GM23248 (cell line): ENCODE measurements at regions not wholly inside any gene's neighbourhood (a gene's known extent, or its start where the extent isn't known, plus 50 kb on each side); places are given as distances from the start of the nearest gene placed in this dataset.
A peak's percentile ranks its signal among the peaks of the same experiment; 100 is the strongest.

Experiments used
- DNase-seq: peaks from one replicate; pipeline ENCODE4 v3.0.0-alpha.2; 2015
- H2AFZ ChIP-seq: fragments of 200-600 bp; sonication (generic); 2 replicates; pipeline ENCODE4 v1.6.1; 2016; ENCODE audit warnings: antibody characterized with exemption
- H3F3A ChIP-seq: fragments of 200-600 bp; sonication (generic); 2 replicates; pipeline ENCODE4 v1.6.1; 2016; ENCODE audit warnings: mild to moderate bottlenecking, antibody characterized with exemption, mixed run types; ENCODE audit not compliant: insufficient read depth
- H3K27ac ChIP-seq: fragments of 200-600 bp; sonication (generic); 2 replicates; pipeline ENCODE4 v1.5.1; 2016; ENCODE audit warnings: mild to moderate bottlenecking
- H3K27me3 ChIP-seq: fragments of 200-600 bp; sonication (generic); replicated peaks from 2 replicates; pipeline ENCODE4 v1.6.1; 2016; ENCODE audit warnings: mild to moderate bottlenecking; ENCODE audit not compliant: insufficient read depth
- H3K36me3 ChIP-seq: fragments of 200-600 bp; sonication (generic); 2 replicates; pipeline ENCODE4 v1.6.1; 2016; ENCODE audit warnings: low read depth, mild to moderate bottlenecking
- H3K4me1 ChIP-seq: fragments of 200-600 bp; sonication (generic); 2 replicates; pipeline ENCODE4 v1.6.1; 2016; ENCODE audit warnings: mild to moderate bottlenecking; ENCODE audit not compliant: insufficient read depth
- H3K4me2 ChIP-seq: fragments of 200-600 bp; sonication (generic); one replicate; pipeline ENCODE4 v1.6.1; 2016; ENCODE audit warnings: mild to moderate bottlenecking; ENCODE audit not compliant: unreplicated experiment
- H3K4me3 ChIP-seq: fragments of 200-600 bp; sonication (generic); 2 replicates; pipeline ENCODE4 v1.5.1; 2016; ENCODE audit warnings: mild to moderate bottlenecking
- H3K79me2 ChIP-seq: fragments of 200-600 bp; sonication (generic); 2 replicates; pipeline ENCODE4 v1.6.1; 2016; ENCODE audit warnings: mild to moderate bottlenecking; ENCODE audit not compliant: insufficient read depth
- H3K9ac ChIP-seq: fragments of 200-600 bp; sonication (generic); 2 replicates; pipeline ENCODE4 v1.6.1; 2016; ENCODE audit warnings: mild to moderate bottlenecking
- H3K9me2 ChIP-seq: fragments of 200-600 bp; sonication (generic); 2 replicates; pipeline ENCODE4 v1.6.1; 2016; ENCODE audit warnings: mixed run types, mild to moderate bottlenecking, moderate library complexity; ENCODE audit not compliant: insufficient read depth
- H3K9me3 ChIP-seq: fragments of 200-600 bp; sonication (generic); one replicate; pipeline ENCODE4 v1.6.1; 2017; ENCODE audit warnings: low read depth
- H4K20me1 ChIP-seq: fragments of 200-600 bp; sonication (generic); 2 replicates; pipeline ENCODE4 v1.6.0; 2016; ENCODE audit not compliant: insufficient read depth
- EZH2 ChIP-seq: fragments of 200-600 bp; sonication (generic); IDR thresholded peaks from 2 replicates; pipeline ENCODE4 v1.6.1; 2018; ENCODE audit warnings: antibody characterized with exemption, mild to moderate bottlenecking; ENCODE audit not compliant: insufficient read depth, poor library complexity, severe bottlenecking
- EZH2phosphoT487 ChIP-seq: fragments of 200-600 bp; sonication (generic); IDR thresholded peaks from 2 replicates; pipeline ENCODE4 v1.6.1; 2018; ENCODE audit warnings: antibody characterized with exemption, moderate library complexity, mild to moderate bottlenecking, low read depth; ENCODE audit not compliant: insufficient read depth
- WGBS, 2 experiments: methylation state at CpG; one replicate each; pipeline ENCODE4 v1.1.6; 2015 to 2017; ENCODE audit warnings: low lambda C conversion rate in 2 of 2, low coverage in 1 of 2; ENCODE audit errors: missing lambda C conversion rate in 2 of 2; 5-methylcytosine and 5-hydroxymethylcytosine counted together
- in situ Hi-C: fragments of 300-500 bp; cut with MboI; formaldehyde crosslinking; loops from 2 replicates; pipeline ENCODE4 v1.15.0; 2020

DNA sequence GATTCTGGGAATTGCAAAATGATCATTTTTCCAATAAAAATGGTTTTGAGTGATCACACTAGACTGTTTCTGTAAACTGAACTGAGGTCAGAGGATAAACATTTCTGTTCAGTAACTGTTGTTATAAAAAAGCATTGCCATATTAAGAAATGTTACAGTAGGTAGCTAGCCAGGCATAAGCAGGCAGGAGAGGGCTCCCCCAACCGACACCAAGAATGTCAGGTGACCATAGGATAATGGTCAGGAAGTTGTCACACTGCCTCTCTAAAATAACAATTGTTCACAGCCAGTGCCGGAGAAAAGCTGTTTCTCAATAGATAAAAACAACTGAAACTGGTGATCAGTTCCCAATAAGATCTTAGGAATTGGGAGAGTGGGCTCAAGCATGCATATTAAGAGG, 306.2 kb upstream of the SLIT2 start:
- in situ Hi-C loops, result no loop called here
- Histone ChIP-seq H3K36me3 (no peaks in the 10 kb centered on the region), H3K9me3 (no peaks in the 10 kb centered on the region), H3K4me3 (peak overlapping the region; percentile 6; the same call in 1 of the 2 replicates), H4K20me1 (no peaks in the 10 kb centered on the region), H3K4me2 (peak overlapping the region; percentile 68), H3K9me2 (no peaks in the 10 kb centered on the region), H3F3A (peaks cover 28% of the 10 kb centered on the region), H3K27ac (peak overlapping the region; percentile 58), H2AFZ (no peak overlapping the region), H3K9ac (no peak overlapping the region), H3K79me2 (no peaks in the 10 kb centered on the region), H3K4me1 (peaks cover 31% of the 10 kb centered on the region), H3K27me3 (no peaks in the 10 kb centered on the region)
- 55 to 71% methylated on average over 2 of the region's 2 CpGs for WGBS, 2 experiments
- no peak for TF ChIP-seq EZH2
- no peak for TF ChIP-seq EZH2phosphoT487
- DNase-seq, result no peak

DNA sequence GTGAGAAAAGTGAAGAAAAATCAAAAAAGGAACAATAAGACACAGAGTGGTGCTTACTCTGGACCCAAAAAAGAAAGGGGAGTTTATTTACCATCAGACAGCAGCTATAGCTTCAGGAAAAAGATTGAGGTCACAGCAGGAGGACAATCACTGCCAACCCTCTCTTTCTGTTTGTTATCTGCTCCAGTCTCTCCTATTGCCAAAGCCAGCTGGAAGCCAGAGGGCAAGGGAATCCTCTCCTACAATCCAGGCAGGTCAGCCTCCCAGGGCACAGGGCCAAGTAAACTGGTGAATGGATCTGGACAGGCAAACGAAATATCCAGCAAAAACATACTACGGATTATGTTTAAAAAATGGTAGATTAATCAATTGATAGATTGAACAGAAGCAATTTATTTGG, 306.9 kb upstream of the SLIT2 start:
- in situ Hi-C loops, result no loop called here

DNA sequence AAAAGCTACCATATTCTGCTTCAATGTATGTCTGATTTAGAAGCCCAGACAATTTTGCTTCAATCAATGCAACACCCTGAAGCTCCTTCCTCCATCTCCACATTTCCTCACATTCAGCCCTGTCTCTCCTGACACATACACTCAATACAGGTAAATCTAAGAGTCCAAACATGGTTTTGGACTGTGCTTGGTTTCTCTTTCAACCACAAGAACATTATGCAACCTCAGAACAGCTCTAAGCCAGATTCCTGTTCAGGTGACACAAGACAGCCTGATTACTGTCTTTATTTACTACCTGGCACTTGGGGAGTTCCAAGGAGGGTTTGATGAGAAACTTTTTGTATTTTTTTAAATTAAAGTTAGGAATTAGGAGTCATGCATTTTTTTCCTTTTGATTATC, 307.5 kb upstream of the SLIT2 start:
- Histone ChIP-seq H3K36me3 (no peaks in the 10 kb centered on the region), H3K27me3 (no peaks in the 10 kb centered on the region), H3K9ac (no peak overlapping the region), H2AFZ (no peak overlapping the region), H3K9me2 (no peaks in the 10 kb centered on the region), H3K4me3 (no peak overlapping the region), H3K4me1 (peaks cover 31% of the 10 kb centered on the region), H3K4me2 (no peak overlapping the region), H3K79me2 (no peaks in the 10 kb centered on the region), H3F3A (peaks cover 28% of the 10 kb centered on the region), H4K20me1 (no peaks in the 10 kb centered on the region), H3K9me3 (no peaks in the 10 kb centered on the region), H3K27ac (no peak overlapping the region)
- DNase-seq, result no peak
- TF ChIP-seq EZH2phosphoT487 (no peak), EZH2 (no peak)
- in situ Hi-C loops, result no loop called here

More for the DNA sequence above, 306.9 kb upstream of the SLIT2 start:
- Histone ChIP-seq H3F3A (peaks cover 28% of the 10 kb centered on the region), H4K20me1 (no peaks in the 10 kb centered on the region), H3K36me3 (no peaks in the 10 kb centered on the region), H3K9ac (no peak overlapping the region), H3K4me3 (no peak overlapping the region), H3K4me2 (no peak overlapping the region), H3K79me2 (no peaks in the 10 kb centered on the region), H2AFZ (no peak overlapping the region), H3K9me2 (no peaks in the 10 kb centered on the region), H3K4me1 (peaks cover 31% of the 10 kb centered on the region), H3K27me3 (no peaks in the 10 kb centered on the region), H3K27ac (no peak overlapping the region), H3K9me3 (no peaks in the 10 kb centered on the region)
- WGBS, 2 experiments, result 85 to 87% methylated on average over 2 of the region's 2 CpGs
- DNase-seq, result no peak
- TF ChIP-seq EZH2phosphoT487 (no peak), EZH2 (no peak)

DNA sequence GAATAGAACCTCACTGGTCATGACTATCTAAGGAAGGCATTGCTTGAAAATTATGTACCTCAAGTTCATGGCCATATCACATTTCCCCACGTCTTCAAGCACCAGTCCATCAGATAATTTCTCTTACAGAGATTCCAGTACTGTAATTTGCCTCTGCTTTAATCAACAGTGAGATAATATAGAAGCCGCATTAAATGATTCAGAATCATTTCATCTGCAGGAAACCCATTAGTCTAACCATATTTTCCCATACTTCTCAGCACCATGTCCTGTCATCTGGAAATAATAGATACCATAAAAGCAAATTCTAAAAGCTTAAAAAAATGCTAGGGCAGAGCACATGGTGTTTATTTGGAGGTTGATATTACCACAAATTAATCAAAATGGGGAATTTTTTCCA, 310.3 kb upstream of the SLIT2 start:
- no peaks in the 10 kb centered on the region for H3K36me3 ChIP-seq

DNA sequence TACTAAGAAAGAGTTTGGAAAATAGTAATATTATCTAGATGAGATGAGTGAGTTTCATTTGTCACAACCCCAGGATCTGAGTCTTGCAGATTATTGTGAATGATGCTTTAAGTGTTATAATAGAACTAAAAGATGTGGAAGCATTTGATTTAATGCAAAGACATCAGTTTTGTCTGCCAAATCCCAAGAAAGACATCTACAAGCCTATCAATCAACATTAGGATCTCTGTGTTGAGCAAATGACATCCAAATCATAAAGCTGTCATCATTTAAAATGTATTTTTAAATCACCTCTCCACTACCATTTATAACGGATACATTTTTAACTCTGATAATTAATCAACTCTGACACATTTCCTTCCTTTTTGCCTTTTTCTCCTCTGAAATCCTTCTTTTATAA, 310.8 kb upstream of the SLIT2 start:
- no peaks in the 10 kb centered on the region for H3K36me3 ChIP-seq
- no peak for TF ChIP-seq EZH2phosphoT487
- no peak for TF ChIP-seq EZH2
- WGBS, 2 experiments, result 53 to 74% methylated on average over 1 of the region's 1 CpG
- H3K9me3 ChIP-seq, result no peaks in the 10 kb centered on the region
- H3K27me3 ChIP-seq, result no peaks in the 10 kb centered on the region
- DNase-seq, result no peak
- H3K9me2 ChIP-seq, result no peaks in the 10 kb centered on the region
- no peak overlapping the region for H3K9ac ChIP-seq
- in situ Hi-C loops, result no loop called here
- no peaks in the 10 kb centered on the region for H4K20me1 ChIP-seq
- H2AFZ ChIP-seq, result no peak overlapping the region
- H3K4me2 ChIP-seq, result no peak overlapping the region
- H3F3A ChIP-seq, result peaks cover 10% of the 10 kb centered on the region
- H3K27ac ChIP-seq, result no peak overlapping the region
- H3K79me2 ChIP-seq, result no peaks in the 10 kb centered on the region
- peaks cover 19% of the 10 kb centered on the region for H3K4me1 ChIP-seq
- no peak overlapping the region for H3K4me3 ChIP-seq

More for the DNA sequence above, 310.3 kb upstream of the SLIT2 start:
- no peaks in the 10 kb centered on the region for H3K79me2 ChIP-seq
- no peak overlapping the region for H3K27ac ChIP-seq
- no peaks in the 10 kb centered on the region for H3K27me3 ChIP-seq
- WGBS, 2 experiments, result 69 to 74% methylated on average over 2 of the region's 2 CpGs
- H3K4me1 ChIP-seq, result peaks cover 19% of the 10 kb centered on the region
- H3K9me2 ChIP-seq, result no peaks in the 10 kb centered on the region
- no peak overlapping the region for H2AFZ ChIP-seq
- no peak for DNase-seq
- no peak overlapping the region for H3K4me3 ChIP-seq
- in situ Hi-C loops, result no loop called here
- no peaks in the 10 kb centered on the region for H3K9me3 ChIP-seq
- peaks cover 13% of the 10 kb centered on the region for H3F3A ChIP-seq
- H3K4me2 ChIP-seq, result no peak overlapping the region
- no peak overlapping the region for H3K9ac ChIP-seq
- no peaks in the 10 kb centered on the region for H4K20me1 ChIP-seq
- TF ChIP-seq EZH2phosphoT487 (no peak), EZH2 (no peak)
